KBM-7 (cell line): ENCODE measurements at regions not wholly inside any gene's neighbourhood (a gene's known extent, or its start where the extent isn't known, plus 50 kb on each side); places are given as distances from the start of the nearest gene placed in this dataset.

Experiments used
- DNase-seq: peaks from one replicate; pipeline ENCODE4 v3.0.0-alpha.2; 2015
- in situ Hi-C: fragments of 300-500 bp; cut with MboI; formaldehyde crosslinking; loops from 2 replicates; pipeline ENCODE4 v1.14.3; 2020; ENCODE audit warnings: low sequenced_read_pairs, low pct_unique_long_range_greater_than_20kb, mixed read lengths

GRCh38 chr6:105835373-105835772 lies 250.8 kb upstream of the PRDM1 start:
- in situ Hi-C loops, result no loop called here
- peak; percentile 67 for DNase-seq

- in situ Hi-C loops, result no loop called here
- no peak for DNase-seq
Measured at GRCh38 chr6:105833959-105834947, 251.9 kb upstream of the PRDM1 start.

- in situ Hi-C loops, result no loop called here
- DNase-seq, result peak; percentile 57
Measured at GRCh38 chr6:105832313-105832761, 253.8 kb upstream of the PRDM1 start.

GRCh38 chr6:105831311-105832097 lies 254.6 kb upstream of the PRDM1 start:
- in situ Hi-C loops, result no loop called here
- DNase-seq, result no peak

GRCh38 chr6:105825210-105825609 lies 260.9 kb upstream of the PRDM1 start:
- in situ Hi-C loops, result no loop called here
- DNase-seq, result no peak

GRCh38 chr6:105824732-105825131 lies 261.4 kb upstream of the PRDM1 start:
- DNase-seq, result no peak
- in situ Hi-C loops, result no loop called here

GRCh38 chr6:105821777-105822176 lies 264.4 kb upstream of the PRDM1 start:
- no peak for DNase-seq
- in situ Hi-C loops, result no loop called here

GRCh38 chr6:105821027-105821426 lies 265.1 kb upstream of the PRDM1 start:
- DNase-seq, result no peak
- in situ Hi-C loops, result no loop called here

- no peak for DNase-seq
Measured at GRCh38 chr6:105819745-105820144, 266.4 kb upstream of the PRDM1 start.

GRCh38 chr6:105818505-105818904 lies 267.6 kb upstream of the PRDM1 start:
- DNase-seq, result no peak
- in situ Hi-C loops, result no loop called here

More at GRCh38 chr6:105819745-105820144, 266.4 kb upstream of the PRDM1 start:
- in situ Hi-C loops, result no loop called here

- in situ Hi-C loops, result no loop called here
- DNase-seq, result no peak
Measured at GRCh38 chr6:105817961-105818360, 268.2 kb upstream of the PRDM1 start.

- in situ Hi-C loops, result no loop called here
- DNase-seq, result no peak
Measured at GRCh38 chr6:105817370-105817769, 268.8 kb upstream of the PRDM1 start.

GRCh38 chr6:105816847-105817246 lies 269.3 kb upstream of the PRDM1 start:
- in situ Hi-C loops, result no loop called here
- no peak for DNase-seq

- DNase-seq, result no peak
- in situ Hi-C loops, result no loop called here
Measured at GRCh38 chr6:105815661-105816555, 270.2 kb upstream of the PRDM1 start.

GRCh38 chr6:105814745-105815536 lies 271.2 kb upstream of the PRDM1 start:
- DNase-seq, result no peak
- in situ Hi-C loops, result no loop called here

- in situ Hi-C loops, result no loop called here
- DNase-seq, result no peak
Measured at GRCh38 chr6:105810922-105811482, 275.1 kb upstream of the PRDM1 start.

- peak; percentile 95 for DNase-seq
- in situ Hi-C loops, result no loop called here
Measured at GRCh38 chr6:105810105-105810921, 275.8 kb upstream of the PRDM1 start.
